ENCODE measurements at regions not wholly inside any gene's neighbourhood (a gene's known extent, or its start where the extent isn't known, plus 50 kb on each side); places are given as distances from the start of the nearest gene placed in this dataset.

DNA sequence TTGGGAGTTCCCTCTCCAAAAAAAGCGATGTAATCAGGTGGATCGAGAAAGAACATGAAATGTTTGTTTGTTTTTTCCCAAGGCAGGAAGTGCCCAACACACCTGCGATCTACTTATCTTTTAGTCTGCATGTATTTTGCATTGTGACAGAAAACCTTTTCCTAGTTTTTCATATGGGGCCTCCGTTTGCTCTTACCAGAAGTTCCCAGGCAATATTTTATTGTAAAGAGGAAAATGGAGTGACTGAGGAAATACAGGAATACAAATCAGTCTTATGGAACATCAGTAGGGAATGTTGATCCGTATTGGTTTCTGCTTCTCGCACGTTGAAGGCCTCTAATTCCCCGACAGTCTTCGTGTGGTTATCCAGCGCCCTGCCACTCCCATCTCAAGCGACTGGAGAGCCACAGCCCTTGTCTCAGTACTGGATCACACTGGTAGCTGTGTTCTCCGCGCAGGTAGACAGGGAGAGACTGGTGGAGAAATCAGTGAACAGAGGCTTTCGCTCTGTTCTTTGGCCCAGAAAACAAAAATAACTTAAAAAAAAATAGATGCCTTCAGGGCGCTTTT, 107.4 kb downstream of the TRIM27 start:
- Histone ChIP-seq H3K27ac (no peak overlapping the region), H3K36me3 (ENCODE audit: insufficient read depth in 1 of 2, low read depth in 1 of 2) (no peaks in the 10 kb centered on the region), H3K4me1 (no peaks in the 10 kb centered on the region), H3K4me3 (no peak overlapping the region), H3K27me3 (ENCODE audit: insufficient read depth in 3 of 3, low read length in 2 of 3) (peaks cover 0 to 92% (median 14%) of the 10 kb centered on the region in 3 donors), H3K9me3 (no peaks in the 10 kb centered on the region)
- ATAC-seq (no peak), DNase-seq (no peak)
- intact Hi-C loops (cut with DNase I), result no loop called here
- 9 to 10% (median 9%) methylated on average over 15 of the region's 15 CpGs for WGBS, 3 donors
- TF ChIP-seq, protein P1, sequence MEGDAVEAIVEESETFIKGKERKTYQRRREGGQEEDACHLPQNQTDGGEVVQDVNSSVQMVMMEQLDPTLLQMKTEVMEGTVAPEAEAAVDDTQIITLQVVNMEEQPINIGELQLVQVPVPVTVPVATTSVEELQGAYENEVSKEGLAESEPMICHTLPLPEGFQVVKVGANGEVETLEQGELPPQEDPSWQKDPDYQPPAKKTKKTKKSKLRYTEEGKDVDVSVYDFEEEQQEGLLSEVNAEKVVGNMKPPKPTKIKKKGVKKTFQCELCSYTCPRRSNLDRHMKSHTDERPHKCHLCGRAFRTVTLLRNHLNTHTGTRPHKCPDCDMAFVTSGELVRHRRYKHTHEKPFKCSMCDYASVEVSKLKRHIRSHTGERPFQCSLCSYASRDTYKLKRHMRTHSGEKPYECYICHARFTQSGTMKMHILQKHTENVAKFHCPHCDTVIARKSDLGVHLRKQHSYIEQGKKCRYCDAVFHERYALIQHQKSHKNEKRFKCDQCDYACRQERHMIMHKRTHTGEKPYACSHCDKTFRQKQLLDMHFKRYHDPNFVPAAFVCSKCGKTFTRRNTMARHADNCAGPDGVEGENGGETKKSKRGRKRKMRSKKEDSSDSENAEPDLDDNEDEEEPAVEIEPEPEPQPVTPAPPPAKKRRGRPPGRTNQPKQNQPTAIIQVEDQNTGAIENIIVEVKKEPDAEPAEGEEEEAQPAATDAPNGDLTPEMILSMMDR (IDR thresholded peaks at IDR 0.05), result no peak

GRCh38 chr6:28816909-28817807, 106.6 kb downstream of the TRIM27 start:
- H3K27me3 ChIP-seq (ENCODE audit: insufficient read depth in 3 of 3, low read length in 2 of 3), result peaks cover 0 to 91% (median 14%) of the 10 kb centered on the region in 3 donors
- no peaks in the 10 kb centered on the region for H3K4me1 ChIP-seq
- no peaks in the 10 kb centered on the region for H3K36me3 ChIP-seq (ENCODE audit: insufficient read depth in 1 of 2, low read depth in 1 of 2)
- ATAC-seq (no peak), DNase-seq (no peak)
- intact Hi-C loops (cut with DNase I), result no loop called here
- TF ChIP-seq, protein P1 (IDR thresholded peaks at IDR 0.05), result no peak
- no peak overlapping the region for H3K4me3 ChIP-seq
- no peak overlapping the region for H3K27ac ChIP-seq
- 4 to 7% (median 5%) methylated on average over 27 of the region's 27 CpGs for WGBS, 3 donors
- H3K9me3 ChIP-seq, result no peaks in the 10 kb centered on the region

GRCh38 chr6:28817808-28818145, 106.0 kb downstream of the TRIM27 start:
- no peak overlapping the region for H3K4me3 ChIP-seq
- H3K27me3 ChIP-seq (ENCODE audit: insufficient read depth in 3 of 3, low read length in 2 of 3), result peaks cover 2 to 91% (median 13%) of the 10 kb centered on the region in 3 donors
- H3K4me1 ChIP-seq, result no peaks in the 10 kb centered on the region
- no peak for DNase-seq
- WGBS, 3 donors, result 8 to 10% (median 9%) methylated on average over 7 of the region's 7 CpGs
- no peaks in the 10 kb centered on the region for H3K36me3 ChIP-seq (ENCODE audit: insufficient read depth in 1 of 2, low read depth in 1 of 2)
- no peak overlapping the region for H3K27ac ChIP-seq
- TF ChIP-seq, protein P1 (IDR thresholded peaks at IDR 0.05), result no peak
- no peaks in the 10 kb centered on the region for H3K9me3 ChIP-seq
- ATAC-seq, result no peak
- intact Hi-C loops (cut with DNase I), result no loop called here

GRCh38 chr6:28824793-28825731, 98.7 kb downstream of the TRIM27 start:
- TF ChIP-seq, protein P1 (IDR thresholded peaks at IDR 0.05), result no peak
- ATAC-seq, result no peak
- Histone ChIP-seq H3K4me3 (no peak overlapping the region), H3K27me3 (ENCODE audit: insufficient read depth in 3 of 3, low read length in 2 of 3) (peaks cover 16 to 91% (median 20%) of the 10 kb centered on the region in 3 donors), H3K27ac (no peak overlapping the region), H3K36me3 (ENCODE audit: insufficient read depth in 1 of 2, low read depth in 1 of 2) (no peaks in the 10 kb centered on the region), H3K9me3 (no peaks in the 10 kb centered on the region), H3K4me1 (no peaks in the 10 kb centered on the region)
- intact Hi-C loops (cut with DNase I), result no loop called here
- no peak for DNase-seq
- WGBS, 3 donors, result 2 to 3% (median 2%) methylated on average over 34 of the region's 34 CpGs

Data from psoas muscle (tissue), 7 donors.